ENCODE measurements at regions not wholly inside any gene's neighbourhood (a gene's known extent, or its start where the extent isn't known, plus 50 kb on each side); places are given as distances from the start of the nearest gene placed in this dataset.
A peak's percentile ranks its signal among the peaks of the same experiment; 100 is the strongest.

- no peaks in the 10 kb centered on the region for H3K36me3 ChIP-seq (ENCODE audit: control insufficient read depth, insufficient read depth, low read length)
- H3K79me1 ChIP-seq (ENCODE audit: low read length) = no peaks in the 10 kb centered on the region
- no peak overlapping the region for H3K4ac ChIP-seq (ENCODE audit: low read depth, low read length)
- H3K4me3 ChIP-seq (ENCODE audit: low read length) = no peak overlapping the region
- H3K18ac ChIP-seq (ENCODE audit: low read length) = no peak overlapping the region
- no peak overlapping the region for H2BK120ac ChIP-seq (ENCODE audit: low read depth, low read length)
- no peak overlapping the region for H2BK15ac ChIP-seq (replicated peaks; ENCODE audit: low read depth)
- DNase-seq = no peak
- H3K4me2 ChIP-seq (ENCODE audit: low read length) = no peak overlapping the region
- H3K27ac ChIP-seq (ENCODE audit: low read depth, low read length) = no peak overlapping the region
- no peak overlapping the region for H3K23ac ChIP-seq (ENCODE audit: low read length)
- no peak overlapping the region for H3K9ac ChIP-seq (ENCODE audit: low read length)
- H3K56ac ChIP-seq (ENCODE audit: low read length) = no peak overlapping the region
- no peak overlapping the region for H4K5ac ChIP-seq (ENCODE audit: low read length)
- no peaks in the 10 kb centered on the region for H3K79me2 ChIP-seq (ENCODE audit: control insufficient read depth, insufficient read depth, low read length)
- H3K4me1 ChIP-seq (ENCODE audit: control insufficient read depth, low read depth, low read length) = no peaks in the 10 kb centered on the region
- no peak overlapping the region for H4K8ac ChIP-seq (ENCODE audit: low read depth, low read length)
- no CpG with 5 or more reads among the region's 1 CpG for WGBS (ENCODE audit: extremely low coverage, insufficient coverage, low lambda C conversion rate)
- no peaks in the 10 kb centered on the region for H3K27me3 ChIP-seq (ENCODE audit: insufficient read depth, low read length, poor library complexity)
- H2AK5ac ChIP-seq (ENCODE audit: low read length) = no peak overlapping the region
- no peak overlapping the region for H2BK5ac ChIP-seq (ENCODE audit: low read length)
Observed at GRCh38 chr1:78830321-78830720, 176.2 kb downstream of the ADGRL4 start.

- H3K18ac ChIP-seq (ENCODE audit: low read length) = no peak overlapping the region
- no peak overlapping the region for H3K4me2 ChIP-seq (ENCODE audit: low read length)
- H3K27ac ChIP-seq (ENCODE audit: low read depth, low read length) = no peak overlapping the region
- no peak overlapping the region for H3K4ac ChIP-seq (ENCODE audit: low read depth, low read length)
- H4K5ac ChIP-seq (ENCODE audit: low read length) = no peak overlapping the region
- H2BK15ac ChIP-seq (replicated peaks; ENCODE audit: low read depth) = no peak overlapping the region
- H4K8ac ChIP-seq (ENCODE audit: low read depth, low read length) = no peak overlapping the region
- H3K79me1 ChIP-seq (ENCODE audit: low read length) = no peaks in the 10 kb centered on the region
- no peak overlapping the region for H3K9ac ChIP-seq (ENCODE audit: low read length)
- no peaks in the 10 kb centered on the region for H3K36me3 ChIP-seq (ENCODE audit: control insufficient read depth, insufficient read depth, low read length)
- peak; percentile 17 for DNase-seq
- no peak overlapping the region for H3K56ac ChIP-seq (ENCODE audit: low read length)
- H3K79me2 ChIP-seq (ENCODE audit: control insufficient read depth, insufficient read depth, low read length) = no peaks in the 10 kb centered on the region
- no peak overlapping the region for H3K23ac ChIP-seq (ENCODE audit: low read length)
- no CpG with 5 or more reads among the region's 3 CpGs for WGBS (ENCODE audit: extremely low coverage, insufficient coverage, low lambda C conversion rate)
- no peaks in the 10 kb centered on the region for H3K27me3 ChIP-seq (ENCODE audit: insufficient read depth, low read length, poor library complexity)
- H2BK5ac ChIP-seq (ENCODE audit: low read length) = no peak overlapping the region
- no peak overlapping the region for H2AK5ac ChIP-seq (ENCODE audit: low read length)
- no peak overlapping the region for H3K4me3 ChIP-seq (ENCODE audit: low read length)
- H2BK120ac ChIP-seq (ENCODE audit: low read depth, low read length) = no peak overlapping the region
- no peaks in the 10 kb centered on the region for H3K4me1 ChIP-seq (ENCODE audit: control insufficient read depth, low read depth, low read length)
Observed at GRCh38 chr1:78831731-78832360, 174.7 kb downstream of the ADGRL4 start.

- H3K4me3 ChIP-seq (ENCODE audit: low read length) = no peak overlapping the region
- no peaks in the 10 kb centered on the region for H3K27me3 ChIP-seq (ENCODE audit: insufficient read depth, low read length, poor library complexity)
- H4K8ac ChIP-seq (ENCODE audit: low read depth, low read length) = no peak overlapping the region
- no peaks in the 10 kb centered on the region for H3K4me1 ChIP-seq (ENCODE audit: control insufficient read depth, low read depth, low read length)
- no peak overlapping the region for H2BK120ac ChIP-seq (ENCODE audit: low read depth, low read length)
- H3K79me1 ChIP-seq (ENCODE audit: low read length) = no peaks in the 10 kb centered on the region
- 100% methylated on average over 1 of the region's 4 CpGs for WGBS (ENCODE audit: extremely low coverage, insufficient coverage, low lambda C conversion rate)
- no peak overlapping the region for H3K23ac ChIP-seq (ENCODE audit: low read length)
- no peaks in the 10 kb centered on the region for H3K79me2 ChIP-seq (ENCODE audit: control insufficient read depth, insufficient read depth, low read length)
- no peak overlapping the region for H3K9ac ChIP-seq (ENCODE audit: low read length)
- H3K27ac ChIP-seq (ENCODE audit: low read depth, low read length) = no peak overlapping the region
- no peak overlapping the region for H3K18ac ChIP-seq (ENCODE audit: low read length)
- H3K36me3 ChIP-seq (ENCODE audit: control insufficient read depth, insufficient read depth, low read length) = no peaks in the 10 kb centered on the region
- no peak overlapping the region for H2BK15ac ChIP-seq (replicated peaks; ENCODE audit: low read depth)
- no peak overlapping the region for H3K4me2 ChIP-seq (ENCODE audit: low read length)
- no peak overlapping the region for H4K5ac ChIP-seq (ENCODE audit: low read length)
- no peak overlapping the region for H2AK5ac ChIP-seq (ENCODE audit: low read length)
- no peak overlapping the region for H3K4ac ChIP-seq (ENCODE audit: low read depth, low read length)
- no peak overlapping the region for H2BK5ac ChIP-seq (ENCODE audit: low read length)
- no peak overlapping the region for H3K56ac ChIP-seq (ENCODE audit: low read length)
- DNase-seq = no peak
Observed at GRCh38 chr1:78833491-78833890, 173.0 kb downstream of the ADGRL4 start.

- Histone ChIP-seq H4K8ac (ENCODE audit: low read depth, low read length) (no peak overlapping the region), H3K18ac (ENCODE audit: low read length) (no peak overlapping the region), H3K79me1 (ENCODE audit: low read length) (no peaks in the 10 kb centered on the region), H2BK15ac (replicated peaks; ENCODE audit: low read depth) (no peak overlapping the region), H2BK5ac (ENCODE audit: low read length) (no peak overlapping the region), H3K27ac (ENCODE audit: low read depth, low read length) (no peak overlapping the region), H4K5ac (ENCODE audit: low read length) (no peak overlapping the region), H3K4me2 (ENCODE audit: low read length) (no peak overlapping the region), H3K4me3 (ENCODE audit: low read length) (no peak overlapping the region), H3K79me2 (ENCODE audit: control insufficient read depth, insufficient read depth, low read length) (no peaks in the 10 kb centered on the region), H3K4me1 (ENCODE audit: control insufficient read depth, low read depth, low read length) (no peaks in the 10 kb centered on the region), H3K56ac (ENCODE audit: low read length) (no peak overlapping the region), H3K9ac (ENCODE audit: low read length) (no peak overlapping the region), H2BK120ac (ENCODE audit: low read depth, low read length) (no peak overlapping the region), H3K27me3 (ENCODE audit: insufficient read depth, low read length, poor library complexity) (no peaks in the 10 kb centered on the region), H3K4ac (ENCODE audit: low read depth, low read length) (no peak overlapping the region), H3K23ac (ENCODE audit: low read length) (no peak overlapping the region), H2AK5ac (ENCODE audit: low read length) (no peak overlapping the region), H3K36me3 (ENCODE audit: control insufficient read depth, insufficient read depth, low read length) (no peaks in the 10 kb centered on the region)
- DNase-seq = no peak
- no CpG with 5 or more reads among the region's 4 CpGs for WGBS (ENCODE audit: extremely low coverage, insufficient coverage, low lambda C conversion rate)
Observed at GRCh38 chr1:78834201-78834741, 172.3 kb downstream of the ADGRL4 start.

GRCh38 chr1:78836726-78837125, 169.8 kb downstream of the ADGRL4 start:
- Histone ChIP-seq H3K4me3 (ENCODE audit: low read length) (no peak overlapping the region), H3K79me2 (ENCODE audit: control insufficient read depth, insufficient read depth, low read length) (no peaks in the 10 kb centered on the region), H2AK5ac (ENCODE audit: low read length) (no peak overlapping the region), H2BK5ac (ENCODE audit: low read length) (no peak overlapping the region), H2BK120ac (ENCODE audit: low read depth, low read length) (no peak overlapping the region), H3K79me1 (ENCODE audit: low read length) (no peaks in the 10 kb centered on the region), H3K36me3 (ENCODE audit: control insufficient read depth, insufficient read depth, low read length) (no peaks in the 10 kb centered on the region), H3K56ac (ENCODE audit: low read length) (no peak overlapping the region), H4K5ac (ENCODE audit: low read length) (no peak overlapping the region), H2BK15ac (replicated peaks; ENCODE audit: low read depth) (no peak overlapping the region), H3K18ac (ENCODE audit: low read length) (no peak overlapping the region), H4K8ac (ENCODE audit: low read depth, low read length) (no peak overlapping the region), H3K9ac (ENCODE audit: low read length) (no peak overlapping the region), H3K4me1 (ENCODE audit: control insufficient read depth, low read depth, low read length) (no peaks in the 10 kb centered on the region), H3K4me2 (ENCODE audit: low read length) (no peak overlapping the region), H3K27ac (ENCODE audit: low read depth, low read length) (no peak overlapping the region), H3K4ac (ENCODE audit: low read depth, low read length) (no peak overlapping the region), H3K27me3 (ENCODE audit: insufficient read depth, low read length, poor library complexity) (no peaks in the 10 kb centered on the region), H3K23ac (ENCODE audit: low read length) (no peak overlapping the region)
- no peak for DNase-seq

GRCh38 chr1:78839704-78840277, 166.7 kb downstream of the ADGRL4 start:
- Histone ChIP-seq H3K4me1 (ENCODE audit: control insufficient read depth, low read depth, low read length) (no peaks in the 10 kb centered on the region), H3K9ac (ENCODE audit: low read length) (no peak overlapping the region), H3K4me2 (ENCODE audit: low read length) (no peak overlapping the region), H4K8ac (ENCODE audit: low read depth, low read length) (no peak overlapping the region), H3K27me3 (ENCODE audit: insufficient read depth, low read length, poor library complexity) (no peaks in the 10 kb centered on the region), H2AK5ac (ENCODE audit: low read length) (no peak overlapping the region), H3K23ac (ENCODE audit: low read length) (no peak overlapping the region), H3K79me2 (ENCODE audit: control insufficient read depth, insufficient read depth, low read length) (no peaks in the 10 kb centered on the region), H3K18ac (ENCODE audit: low read length) (no peak overlapping the region), H3K4ac (ENCODE audit: low read depth, low read length) (no peak overlapping the region), H2BK120ac (ENCODE audit: low read depth, low read length) (no peak overlapping the region), H4K5ac (ENCODE audit: low read length) (no peak overlapping the region), H2BK5ac (ENCODE audit: low read length) (no peak overlapping the region), H3K4me3 (ENCODE audit: low read length) (no peak overlapping the region), H3K36me3 (ENCODE audit: control insufficient read depth, insufficient read depth, low read length) (no peaks in the 10 kb centered on the region), H2BK15ac (replicated peaks; ENCODE audit: low read depth) (no peak overlapping the region), H3K79me1 (ENCODE audit: low read length) (no peaks in the 10 kb centered on the region), H3K56ac (ENCODE audit: low read length) (no peak overlapping the region), H3K27ac (ENCODE audit: low read depth, low read length) (no peak overlapping the region)
- WGBS (ENCODE audit: extremely low coverage, insufficient coverage, low lambda C conversion rate) = no CpG with 5 or more reads among the region's 2 CpGs
- DNase-seq = peak; percentile 42

Data from mesendoderm (in vitro differentiated cells).